ENCODE measurements at regions not wholly inside any gene's neighbourhood (a gene's known extent, or its start where the extent isn't known, plus 50 kb on each side); places are given as distances from the start of the nearest gene placed in this dataset.

DNA sequence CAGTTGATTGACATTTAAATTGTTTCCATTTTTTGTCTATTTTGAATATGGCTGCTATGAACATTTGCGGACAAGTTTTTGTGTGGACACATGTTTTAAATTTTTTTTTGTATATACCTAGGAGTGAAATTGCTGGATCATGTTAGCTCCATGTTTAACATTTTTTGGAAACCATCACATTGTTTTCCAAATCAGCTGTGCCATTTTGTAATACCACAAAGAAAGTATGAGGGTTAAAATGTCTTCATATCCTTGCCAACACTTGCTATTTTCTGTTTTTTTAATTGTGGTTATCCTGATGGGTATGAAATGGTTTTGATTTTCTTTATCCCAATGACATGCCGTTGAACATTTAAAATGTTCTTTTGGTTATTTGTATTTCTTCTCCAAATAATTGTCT lies 52.1 kb downstream of the CARTPT start:
- DNase-seq: no peak
- H3K27me3 ChIP-seq: no peaks in the 10 kb centered on the region
- intact Hi-C loops (cut with DNase I): no loop called here
- H3K9me3 ChIP-seq: no peaks in the 10 kb centered on the region
- H3K27ac ChIP-seq: no peak overlapping the region
- H3K4me1 ChIP-seq: no peaks in the 10 kb centered on the region
- no peak overlapping the region for H3K4me3 ChIP-seq
- no peak for TF ChIP-seq EP300 (IDR thresholded peaks at IDR 0.05)
- no peak for TF ChIP-seq POLR2AphosphoS5 (IDR thresholded peaks at IDR 0.05)
- no peak for TF ChIP-seq POLR2A (IDR thresholded peaks at IDR 0.05)
- TF ChIP-seq, protein P1, sequence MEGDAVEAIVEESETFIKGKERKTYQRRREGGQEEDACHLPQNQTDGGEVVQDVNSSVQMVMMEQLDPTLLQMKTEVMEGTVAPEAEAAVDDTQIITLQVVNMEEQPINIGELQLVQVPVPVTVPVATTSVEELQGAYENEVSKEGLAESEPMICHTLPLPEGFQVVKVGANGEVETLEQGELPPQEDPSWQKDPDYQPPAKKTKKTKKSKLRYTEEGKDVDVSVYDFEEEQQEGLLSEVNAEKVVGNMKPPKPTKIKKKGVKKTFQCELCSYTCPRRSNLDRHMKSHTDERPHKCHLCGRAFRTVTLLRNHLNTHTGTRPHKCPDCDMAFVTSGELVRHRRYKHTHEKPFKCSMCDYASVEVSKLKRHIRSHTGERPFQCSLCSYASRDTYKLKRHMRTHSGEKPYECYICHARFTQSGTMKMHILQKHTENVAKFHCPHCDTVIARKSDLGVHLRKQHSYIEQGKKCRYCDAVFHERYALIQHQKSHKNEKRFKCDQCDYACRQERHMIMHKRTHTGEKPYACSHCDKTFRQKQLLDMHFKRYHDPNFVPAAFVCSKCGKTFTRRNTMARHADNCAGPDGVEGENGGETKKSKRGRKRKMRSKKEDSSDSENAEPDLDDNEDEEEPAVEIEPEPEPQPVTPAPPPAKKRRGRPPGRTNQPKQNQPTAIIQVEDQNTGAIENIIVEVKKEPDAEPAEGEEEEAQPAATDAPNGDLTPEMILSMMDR (IDR thresholded peaks at IDR 0.05): no peak
- H3K36me3 ChIP-seq: no peaks in the 10 kb centered on the region
- WGBS, 2 donors: 83 to 90% methylated on average over 2 of the region's 2 CpGs

DNA sequence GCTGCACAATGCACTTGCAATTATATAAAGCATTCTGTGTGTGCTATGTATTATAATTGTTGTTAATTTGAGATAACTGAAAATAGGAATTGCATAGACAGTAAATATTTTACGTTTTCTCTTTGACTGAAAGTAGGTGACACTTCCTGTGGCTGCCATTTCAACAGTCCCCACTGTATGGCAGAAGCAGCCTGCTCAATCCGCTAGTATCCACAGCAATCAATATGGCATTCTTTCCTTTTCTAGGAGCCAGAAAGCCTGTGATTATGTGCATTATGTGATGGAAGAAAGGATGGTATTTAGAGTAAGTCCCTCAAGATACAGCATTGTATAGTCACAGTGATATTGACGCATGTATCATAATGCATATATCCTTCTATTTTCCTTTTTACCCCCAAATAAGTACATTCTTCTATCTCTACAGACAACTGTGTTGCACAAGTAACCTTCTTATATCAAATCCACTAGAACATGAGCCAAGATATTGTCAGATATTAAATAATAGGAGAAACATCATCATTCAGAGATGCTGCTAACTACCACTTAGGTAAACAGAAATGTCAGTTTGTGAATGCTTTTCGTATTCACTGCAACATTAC lies 59.7 kb downstream of the CARTPT start:
- no peak for TF ChIP-seq POLR2AphosphoS5 (IDR thresholded peaks at IDR 0.05)
- TF ChIP-seq EP300 (IDR thresholded peaks at IDR 0.05): no peak
- TF ChIP-seq POLR2A (IDR thresholded peaks at IDR 0.05): no peak
- TF ChIP-seq, protein P1 (IDR thresholded peaks at IDR 0.05): peak in 3 of 4 experiments; percentile 22 to 34 (median 28)
- intact Hi-C loops (cut with DNase I): no loop called here
- WGBS, 2 donors: 69 to 77% methylated on average over 4 of the region's 4 CpGs
- Histone ChIP-seq H3K27ac (no peak overlapping the region), H3K4me3 (no peak overlapping the region), H3K9me3 (no peaks in the 10 kb centered on the region), H3K27me3 (no peaks in the 10 kb centered on the region), H3K36me3 (no peaks in the 10 kb centered on the region), H3K4me1 (peaks cover 0 to 14% (median 10%) of the 10 kb centered on the region in 4 donors)
- DNase-seq: no peak

DNA sequence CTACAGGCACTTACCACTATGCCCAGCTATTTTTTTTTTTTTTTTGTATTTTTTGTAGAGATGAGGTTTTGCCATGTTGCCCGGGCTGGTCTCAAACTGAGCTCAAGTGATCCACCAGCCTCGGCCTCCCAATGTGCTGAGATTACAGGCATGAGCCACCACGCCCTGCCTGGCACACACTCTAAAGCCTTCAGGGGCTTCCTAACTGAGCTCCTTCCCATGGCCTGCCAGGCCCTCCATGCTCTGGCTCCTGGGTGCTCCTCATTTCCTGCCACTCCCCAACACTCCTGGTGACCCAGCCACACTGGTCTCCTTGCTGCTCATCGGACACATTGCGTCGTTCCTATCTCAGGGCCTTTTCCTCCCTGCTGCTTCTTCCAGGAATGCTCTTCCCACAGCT lies 61.5 kb downstream of the CARTPT start:
- intact Hi-C loops (cut with DNase I): loop anchor here (5.0 kb wide), 2 partner anchors 242 to 327 kb away; partner anchors contain the start of gene MAP1B
- WGBS, 2 donors: 90 to 94% methylated on average over 6 of the region's 6 CpGs
- Histone ChIP-seq H3K4me1 (peaks cover 0 to 16% (median 11%) of the 10 kb centered on the region in 4 donors), H3K27ac (no peak overlapping the region), H3K4me3 (no peak overlapping the region), H3K36me3 (no peaks in the 10 kb centered on the region), H3K9me3 (no peaks in the 10 kb centered on the region), H3K27me3 (no peaks in the 10 kb centered on the region)
- TF ChIP-seq, protein P1 (IDR thresholded peaks at IDR 0.05): no peak
- TF ChIP-seq POLR2A (IDR thresholded peaks at IDR 0.05): no peak
- no peak for TF ChIP-seq POLR2AphosphoS5 (IDR thresholded peaks at IDR 0.05)
- TF ChIP-seq EP300 (IDR thresholded peaks at IDR 0.05): no peak
- DNase-seq: no peak

DNA sequence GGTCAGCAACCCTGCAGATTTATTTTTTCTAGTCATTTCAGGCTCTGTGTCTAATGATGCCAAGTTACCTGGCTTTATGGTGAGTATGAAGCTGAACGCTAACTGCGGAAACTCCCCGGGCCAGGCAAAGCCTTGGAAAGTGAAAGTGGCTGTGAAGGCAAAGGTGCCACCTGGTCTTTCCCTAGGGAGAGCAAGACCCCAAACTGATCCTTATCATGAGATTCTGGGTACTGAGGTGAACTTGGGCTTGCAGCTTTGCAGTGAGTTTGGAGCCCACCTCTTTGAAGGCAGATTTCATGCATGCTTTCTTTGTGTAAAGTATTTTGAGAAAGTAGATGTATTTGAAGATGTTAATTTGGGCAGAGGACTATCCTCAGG lies 63.3 kb downstream of the CARTPT start:
- Histone ChIP-seq H3K27ac (peak overlapping the region in 1 of 4 donors; percentile 65), H3K4me3 (peak overlapping the region in 2 of 4 donors; percentile 32 to 39)
- 26 to 59% methylated on average over 3 of the region's 3 CpGs for WGBS, 2 donors

More for the DNA sequence above, 63.3 kb downstream of the CARTPT start:
- Histone ChIP-seq H3K9me3 (no peaks in the 10 kb centered on the region), H3K36me3 (no peaks in the 10 kb centered on the region), H3K4me1 (peaks cover 0 to 16% (median 11%) of the 10 kb centered on the region in 4 donors), H3K27me3 (no peaks in the 10 kb centered on the region)
- intact Hi-C loops (cut with DNase I): loop anchor here (5.0 kb wide), 2 partner anchors 240 to 325 kb away; partner anchors contain the start of gene MAP1B
- TF ChIP-seq, protein P1 (IDR thresholded peaks at IDR 0.05): no peak
- TF ChIP-seq EP300 (IDR thresholded peaks at IDR 0.05) (no peak), POLR2AphosphoS5 (IDR thresholded peaks at IDR 0.05) (no peak), POLR2A (IDR thresholded peaks at IDR 0.05) (no peak)
- DNase-seq: no peak
